ENCODE measurements at regions not wholly inside any gene's neighbourhood (a gene's known extent, or its start where the extent isn't known, plus 50 kb on each side); places are given as distances from the start of the nearest gene placed in this dataset.

GRCh38 chr15:96538491-96538890, 208.0 kb downstream of the NR2F2 start:
- no peak for DNase-seq

GRCh38 chr15:96540283-96540682, 209.8 kb downstream of the NR2F2 start:
- DNase-seq, result no peak

GRCh38 chr15:96542130-96542770, 211.8 kb downstream of the NR2F2 start:
- no peak for DNase-seq

- DNase-seq, result no peak
Observed at GRCh38 chr15:96544162-96544756, 213.8 kb downstream of the NR2F2 start.

- no peak for DNase-seq
Observed at GRCh38 chr15:96549136-96549535, 218.6 kb downstream of the NR2F2 start.

- DNase-seq, result no peak
Observed at GRCh38 chr15:96551196-96551595, 220.7 kb downstream of the NR2F2 start.

- DNase-seq, result no peak
Observed at GRCh38 chr15:96551722-96552121, 221.2 kb downstream of the NR2F2 start.

- no peak for DNase-seq
Observed at GRCh38 chr15:96553006-96553405, 222.5 kb downstream of the NR2F2 start.

- no peak for DNase-seq
Observed at GRCh38 chr15:96553451-96553850, 223.0 kb downstream of the NR2F2 start.

GRCh38 chr15:96553931-96554330, 223.4 kb downstream of the NR2F2 start:
- DNase-seq, result no peak

- no peak for DNase-seq
Observed at GRCh38 chr15:96554541-96554940, 224.0 kb downstream of the NR2F2 start.

- DNase-seq, result no peak
Observed at GRCh38 chr15:96559087-96559486, 228.6 kb downstream of the NR2F2 start.

GRCh38 chr15:96559631-96560030, 229.1 kb downstream of the NR2F2 start:
- DNase-seq, result no peak

- DNase-seq, result no peak
Observed at GRCh38 chr15:96560246-96560895, 229.9 kb downstream of the NR2F2 start.

- DNase-seq, result peak; percentile 4
Observed at GRCh38 chr15:96561593-96561992, 231.1 kb downstream of the NR2F2 start.

GRCh38 chr15:96564546-96564945, 234.0 kb downstream of the NR2F2 start:
- no peak for DNase-seq

- no peak for DNase-seq
Observed at GRCh38 chr15:96565266-96565665, 234.8 kb downstream of the NR2F2 start.

GRCh38 chr15:96574782-96575181, 244.3 kb downstream of the NR2F2 start:
- DNase-seq, result no peak

GRCh38 chr15:96576596-96576995, 246.1 kb downstream of the NR2F2 start:
- no peak for DNase-seq

GRCh38 chr15:96578393-96578792, 247.9 kb downstream of the NR2F2 start:
- no peak for DNase-seq

GRCh38 chr15:96581371-96581770, 250.9 kb downstream of the NR2F2 start:
- no peak for DNase-seq

- DNase-seq, result peak; percentile 88
Observed at GRCh38 chr15:96582473-96582872, 252.0 kb downstream of the NR2F2 start.

GRCh38 chr15:96583671-96584070, 253.2 kb downstream of the NR2F2 start:
- peak; percentile 57 for DNase-seq

Data from MV-4-11 (cell line).